NCI-H460 (cell line): ENCODE measurements at regions not wholly inside any gene's neighbourhood (a gene's known extent, or its start where the extent isn't known, plus 50 kb on each side); places are given as distances from the start of the nearest gene placed in this dataset.

Source experiments
- DNase-seq: peaks from one replicate; pipeline ENCODE4 v3.0.0-alpha.2; 2016; ENCODE audit warnings: low read depth; ENCODE audit errors: extremely low read depth

- no peak for DNase-seq
Measured at GRCh38 chr11:134756811-134757540, 344.9 kb upstream of the B3GAT1 start.

GRCh38 chr11:134755535-134755934, 343.5 kb upstream of the B3GAT1 start:
- no peak for DNase-seq

GRCh38 chr11:134754521-134755198, 342.6 kb upstream of the B3GAT1 start:
- no peak for DNase-seq

GRCh38 chr11:134753771-134754520, 341.9 kb upstream of the B3GAT1 start:
- no peak for DNase-seq

GRCh38 chr11:134752964-134753770, 341.1 kb upstream of the B3GAT1 start:
- no peak for DNase-seq

- no peak for DNase-seq
Measured at GRCh38 chr11:134752526-134752925, 340.5 kb upstream of the B3GAT1 start.

GRCh38 chr11:134751766-134752165, 339.7 kb upstream of the B3GAT1 start:
- no peak for DNase-seq

GRCh38 chr11:134751031-134751585, 339.1 kb upstream of the B3GAT1 start:
- no peak for DNase-seq

- DNase-seq: no peak
Measured at GRCh38 chr11:134750619-134751018, 338.6 kb upstream of the B3GAT1 start.

- no peak for DNase-seq
Measured at GRCh38 chr11:134749040-134749839, 337.2 kb upstream of the B3GAT1 start.

- DNase-seq: no peak
Measured at GRCh38 chr11:134746609-134747008, 334.6 kb upstream of the B3GAT1 start.

- DNase-seq: no peak
Measured at GRCh38 chr11:134745456-134745855, 333.4 kb upstream of the B3GAT1 start.

- no peak for DNase-seq
Measured at GRCh38 chr11:134743820-134744195, 331.8 kb upstream of the B3GAT1 start.

- no peak for DNase-seq
Measured at GRCh38 chr11:134742956-134743819, 331.1 kb upstream of the B3GAT1 start.

GRCh38 chr11:134742224-134742612, 330.2 kb upstream of the B3GAT1 start:
- no peak for DNase-seq

GRCh38 chr11:134741453-134742223, 329.6 kb upstream of the B3GAT1 start:
- no peak for DNase-seq

- DNase-seq: no peak
Measured at GRCh38 chr11:134740590-134741261, 328.7 kb upstream of the B3GAT1 start.
